ENCODE measurements at regions not wholly inside any gene's neighbourhood (a gene's known extent, or its start where the extent isn't known, plus 50 kb on each side); places are given as distances from the start of the nearest gene placed in this dataset.

DNA sequence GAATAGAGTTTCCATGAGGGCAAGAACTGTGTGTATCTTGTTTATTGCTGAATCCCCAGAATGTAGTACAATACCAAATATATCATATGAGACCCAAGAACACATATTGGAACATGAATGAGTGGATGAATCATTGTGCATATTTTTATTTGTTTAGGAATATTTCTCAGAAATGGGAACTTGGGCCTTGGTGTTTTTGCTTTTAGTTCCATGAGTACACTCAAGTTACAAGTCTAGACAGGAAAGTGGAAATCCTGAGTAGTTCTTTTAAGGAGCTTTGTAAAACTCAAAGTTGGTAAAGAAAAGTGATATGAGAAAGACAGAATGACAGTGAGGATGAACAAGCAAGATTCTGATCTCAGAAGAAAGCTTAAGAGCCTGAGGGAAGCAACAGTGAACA is 647.0 kb downstream of the EFNA5 start:
- TF ChIP-seq, protein P1, sequence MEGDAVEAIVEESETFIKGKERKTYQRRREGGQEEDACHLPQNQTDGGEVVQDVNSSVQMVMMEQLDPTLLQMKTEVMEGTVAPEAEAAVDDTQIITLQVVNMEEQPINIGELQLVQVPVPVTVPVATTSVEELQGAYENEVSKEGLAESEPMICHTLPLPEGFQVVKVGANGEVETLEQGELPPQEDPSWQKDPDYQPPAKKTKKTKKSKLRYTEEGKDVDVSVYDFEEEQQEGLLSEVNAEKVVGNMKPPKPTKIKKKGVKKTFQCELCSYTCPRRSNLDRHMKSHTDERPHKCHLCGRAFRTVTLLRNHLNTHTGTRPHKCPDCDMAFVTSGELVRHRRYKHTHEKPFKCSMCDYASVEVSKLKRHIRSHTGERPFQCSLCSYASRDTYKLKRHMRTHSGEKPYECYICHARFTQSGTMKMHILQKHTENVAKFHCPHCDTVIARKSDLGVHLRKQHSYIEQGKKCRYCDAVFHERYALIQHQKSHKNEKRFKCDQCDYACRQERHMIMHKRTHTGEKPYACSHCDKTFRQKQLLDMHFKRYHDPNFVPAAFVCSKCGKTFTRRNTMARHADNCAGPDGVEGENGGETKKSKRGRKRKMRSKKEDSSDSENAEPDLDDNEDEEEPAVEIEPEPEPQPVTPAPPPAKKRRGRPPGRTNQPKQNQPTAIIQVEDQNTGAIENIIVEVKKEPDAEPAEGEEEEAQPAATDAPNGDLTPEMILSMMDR (IDR thresholded peaks at IDR 0.05; ENCODE audit: low read depth, low read length), result no peak
- no peak for TF ChIP-seq EZH2phosphoT487 (IDR thresholded peaks at IDR 0.05; ENCODE audit: low read depth)
